Nephron progenitor cell (in vitro differentiated cells): ENCODE measurements at regions not wholly inside any gene's neighbourhood (a gene's known extent, or its start where the extent isn't known, plus 50 kb on each side); places are given as distances from the start of the nearest gene placed in this dataset.

Experiments
- DNase-seq: peaks from one replicate; pipeline ENCODE4 v3.0.0; 2021
- H3K27ac Mint-ChIP-seq: 2 replicates; pipeline ENCODE4 v1.8.0; 2021; ENCODE audit warnings: mild to moderate bottlenecking, moderate library complexity, mixed read lengths
- H3K27me3 Mint-ChIP-seq: 2 replicates; pipeline ENCODE4 v1.8.0; 2021; ENCODE audit warnings: mild to moderate bottlenecking, low read depth, mixed read lengths; ENCODE audit not compliant: poor library complexity
- H3K36me3 Mint-ChIP-seq: 2 replicates; pipeline ENCODE4 v1.8.0; 2021; ENCODE audit warnings: low read depth, mixed read lengths
- H3K4me1 Mint-ChIP-seq: 2 replicates; pipeline ENCODE4 v1.8.0; 2021; ENCODE audit warnings: mixed read lengths
- H3K4me3 Mint-ChIP-seq: 2 replicates; pipeline ENCODE4 v1.8.0; 2021; ENCODE audit warnings: mild to moderate bottlenecking, moderate library complexity, mixed read lengths
- H3K9me3 Mint-ChIP-seq: 2 replicates; pipeline ENCODE4 v1.8.0; 2021; ENCODE audit warnings: mild to moderate bottlenecking, moderate library complexity, mixed read lengths
- CTCF ChIP-seq: fragments of 200-600 bp; sonication (generic); IDR thresholded peaks from 2 replicates; pipeline ENCODE4 v1.5.0; 2021; ENCODE audit warnings: antibody characterized with exemption

- TF ChIP-seq CTCF: no peak
- DNase-seq: no peak
- H3K4me3 Mint-ChIP-seq: no peak overlapping the region
- no peaks in the 10 kb centered on the region for H3K4me1 Mint-ChIP-seq
- no peaks in the 10 kb centered on the region for H3K36me3 Mint-ChIP-seq
- H3K27ac Mint-ChIP-seq: no peak overlapping the region
- H3K9me3 Mint-ChIP-seq: no peaks in the 10 kb centered on the region
- H3K27me3 Mint-ChIP-seq: no peaks in the 10 kb centered on the region
Measured at GRCh38 chr18:71114550-71115210, 825.8 kb downstream of the SOCS6 start.

- DNase-seq: no peak
- no peak for TF ChIP-seq CTCF
- no peaks in the 10 kb centered on the region for H3K9me3 Mint-ChIP-seq
- H3K4me1 Mint-ChIP-seq: no peaks in the 10 kb centered on the region
- H3K27ac Mint-ChIP-seq: no peak overlapping the region
- no peak overlapping the region for H3K4me3 Mint-ChIP-seq
- H3K27me3 Mint-ChIP-seq: no peaks in the 10 kb centered on the region
- no peaks in the 10 kb centered on the region for H3K36me3 Mint-ChIP-seq
Measured at GRCh38 chr18:71107244-71107643, 818.4 kb downstream of the SOCS6 start.

- Mint-ChIP-seq H3K27ac (no peak overlapping the region), H3K9me3 (no peaks in the 10 kb centered on the region), H3K4me3 (no peak overlapping the region), H3K36me3 (no peaks in the 10 kb centered on the region), H3K27me3 (no peaks in the 10 kb centered on the region), H3K4me1 (no peaks in the 10 kb centered on the region)
- no peak for TF ChIP-seq CTCF
- DNase-seq: no peak
Measured at GRCh38 chr18:71106701-71107100, 817.9 kb downstream of the SOCS6 start.

- Mint-ChIP-seq H3K9me3 (no peaks in the 10 kb centered on the region), H3K4me1 (no peaks in the 10 kb centered on the region), H3K36me3 (no peaks in the 10 kb centered on the region), H3K27me3 (no peaks in the 10 kb centered on the region), H3K4me3 (no peak overlapping the region), H3K27ac (no peak overlapping the region)
- DNase-seq: no peak
- no peak for TF ChIP-seq CTCF
Measured at GRCh38 chr18:71105994-71106546, 817.2 kb downstream of the SOCS6 start.

- Mint-ChIP-seq H3K27ac (no peak overlapping the region), H3K27me3 (no peaks in the 10 kb centered on the region), H3K4me3 (no peak overlapping the region), H3K36me3 (no peaks in the 10 kb centered on the region), H3K9me3 (no peaks in the 10 kb centered on the region), H3K4me1 (no peaks in the 10 kb centered on the region)
- no peak for TF ChIP-seq CTCF
- DNase-seq: no peak
Measured at GRCh38 chr18:71105078-71105819, 816.4 kb downstream of the SOCS6 start.
